ENCODE measurements at regions not wholly inside any gene's neighbourhood (a gene's known extent, or its start where the extent isn't known, plus 50 kb on each side); places are given as distances from the start of the nearest gene placed in this dataset.

- no peak for DNase-seq (ENCODE audit: low read depth)
- TF ChIP-seq CTCF (IDR thresholded peaks at IDR 0.05; ENCODE audit: low read length, missing control alignments), result no peak
- H3K4me3 ChIP-seq (replicated peaks; ENCODE audit: low read depth, low read length), result no peak overlapping the region
These were observed 91.5 kb upstream of the SHANK2 start for GRCh38 chr11:71343828-71344400.

DNA sequence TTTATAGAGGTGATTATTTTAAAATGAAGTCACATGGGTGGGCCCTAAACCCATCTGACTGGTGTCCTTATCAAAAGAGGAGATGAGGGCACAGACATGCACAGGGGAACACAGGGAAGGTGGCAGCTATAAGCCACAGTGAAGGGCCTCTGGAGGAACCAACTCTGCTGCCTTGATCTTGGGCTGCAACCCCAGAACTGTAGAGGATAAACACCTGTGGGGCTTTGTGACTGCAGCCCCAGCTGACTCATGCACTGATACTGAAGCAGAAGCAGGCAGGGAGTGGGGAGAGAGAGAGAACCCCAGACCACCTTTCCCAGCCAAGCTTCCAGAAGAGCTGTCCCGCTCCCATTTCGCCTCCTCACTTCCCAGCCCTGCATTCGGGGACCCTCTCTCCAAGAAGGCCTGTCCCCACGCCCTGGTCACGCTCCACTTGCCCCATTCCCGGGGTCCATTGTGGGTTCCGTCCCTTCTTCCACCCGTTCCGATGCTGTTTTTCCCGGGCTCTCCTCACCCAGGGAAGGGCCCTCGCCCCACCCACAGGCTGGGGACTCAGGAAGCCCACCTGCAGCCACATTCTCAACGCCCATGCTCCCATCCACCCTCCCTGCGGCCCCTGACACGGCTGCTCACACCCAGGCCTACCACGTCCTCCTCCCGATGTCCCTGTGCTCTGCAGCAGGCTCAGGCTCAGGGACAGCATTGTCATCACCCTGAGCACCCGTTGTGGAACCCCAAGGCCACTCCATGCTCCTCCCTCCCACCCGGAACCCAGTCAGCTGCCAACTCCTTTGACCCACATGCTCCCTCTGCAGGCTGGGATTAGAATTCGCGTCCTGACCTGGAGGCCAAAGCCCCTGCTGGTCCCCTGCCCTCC lies 90.8 kb upstream of the SHANK2 start:
- peak; percentile 15 for DNase-seq (ENCODE audit: low read depth)
- TF ChIP-seq CTCF (IDR thresholded peaks at IDR 0.05; ENCODE audit: low read length, missing control alignments), result peak; percentile 52
- H3K4me3 ChIP-seq (replicated peaks; ENCODE audit: low read depth, low read length), result no peak overlapping the region

DNA sequence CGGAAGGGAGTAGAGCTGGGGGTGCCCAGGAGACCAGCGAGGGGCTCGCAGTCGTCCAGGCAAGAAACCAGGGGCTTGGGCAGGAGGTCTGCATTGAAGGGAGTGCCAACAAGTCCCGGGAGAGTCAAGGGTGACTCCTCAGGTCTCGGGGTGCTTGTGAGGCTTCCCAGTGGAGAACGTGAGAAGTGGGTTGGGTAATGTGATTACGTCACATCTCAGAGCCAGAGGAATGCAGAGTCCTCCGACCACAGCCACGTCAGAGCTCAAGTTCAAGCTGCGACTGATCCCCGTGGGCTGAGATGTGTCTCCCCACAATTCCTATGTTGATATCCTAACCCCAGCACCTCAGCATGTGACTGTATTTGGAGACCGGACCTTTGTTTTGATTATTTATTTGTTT lies 89.7 kb upstream of the SHANK2 start:
- no peak for DNase-seq (ENCODE audit: low read depth)

GRCh38 chr11:71341596-71341995 lies 89.2 kb upstream of the SHANK2 start:
- no peak for TF ChIP-seq CTCF (IDR thresholded peaks at IDR 0.05; ENCODE audit: low read length, missing control alignments)
- no peak for DNase-seq (ENCODE audit: low read depth)
- H3K4me3 ChIP-seq (replicated peaks; ENCODE audit: low read depth, low read length), result no peak overlapping the region

More for the DNA sequence above, 89.7 kb upstream of the SHANK2 start:
- TF ChIP-seq CTCF (IDR thresholded peaks at IDR 0.05; ENCODE audit: low read length, missing control alignments), result no peak
- H3K4me3 ChIP-seq (replicated peaks; ENCODE audit: low read depth, low read length), result no peak overlapping the region

DNA sequence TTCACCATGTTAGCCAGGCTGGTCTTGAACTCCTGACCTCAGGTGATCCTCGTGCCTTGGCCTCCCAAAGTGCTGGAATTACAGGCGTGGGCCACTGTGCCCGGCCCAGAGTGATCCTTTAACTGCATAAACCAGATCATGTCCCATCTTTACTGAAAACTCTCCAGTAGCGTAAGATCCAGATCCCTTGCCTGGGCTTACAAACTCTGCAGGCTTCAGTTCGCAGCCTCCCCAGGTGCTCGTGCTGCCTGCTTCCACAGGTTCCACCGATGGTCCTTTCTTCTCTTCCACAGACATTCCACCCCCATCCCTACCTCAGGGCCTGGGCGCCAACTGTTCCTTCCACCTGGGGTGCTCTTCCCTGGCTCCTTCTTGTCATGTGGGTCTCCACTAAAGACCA lies 88.8 kb upstream of the SHANK2 start:
- no peak overlapping the region for H3K4me3 ChIP-seq (replicated peaks; ENCODE audit: low read depth, low read length)
- TF ChIP-seq CTCF (IDR thresholded peaks at IDR 0.05; ENCODE audit: low read length, missing control alignments), result no peak
- DNase-seq (ENCODE audit: low read depth), result no peak

DNA sequence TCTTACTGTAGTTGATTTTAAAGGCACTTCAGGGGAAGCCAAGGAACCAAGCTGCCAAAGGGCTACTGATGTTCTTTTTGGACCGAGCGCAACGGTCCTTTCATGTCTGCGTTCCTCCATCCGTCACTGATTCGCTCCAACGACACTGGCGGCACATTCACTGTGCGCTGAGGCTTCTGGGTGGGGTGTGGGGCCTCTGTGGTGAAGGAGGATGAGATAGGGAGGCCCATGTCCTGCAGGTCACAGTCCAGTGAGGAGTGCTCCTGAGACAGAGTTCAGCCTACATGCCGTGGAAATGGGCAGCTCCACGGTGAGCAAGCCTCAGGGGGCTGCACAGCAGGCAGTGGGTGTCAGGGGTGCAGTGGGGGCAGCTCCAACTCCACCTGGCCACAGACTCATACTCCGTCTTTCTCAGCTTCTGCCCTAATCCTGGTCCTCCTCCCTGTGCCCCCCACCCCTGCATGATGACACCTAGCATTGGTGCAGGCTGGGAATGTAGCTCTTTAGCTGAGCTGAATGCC lies 87.8 kb upstream of the SHANK2 start:
- no peak for DNase-seq (ENCODE audit: low read depth)
- no peak for TF ChIP-seq CTCF (IDR thresholded peaks at IDR 0.05; ENCODE audit: low read length, missing control alignments)

More for the DNA sequence above, 87.8 kb upstream of the SHANK2 start:
- no peak overlapping the region for H3K4me3 ChIP-seq (replicated peaks; ENCODE audit: low read depth, low read length)

All from fibroblast of pulmonary artery (primary cell).